GM18505 (cell line): ENCODE measurements at regions not wholly inside any gene's neighbourhood (a gene's known extent, or its start where the extent isn't known, plus 50 kb on each side); places are given as distances from the start of the nearest gene placed in this dataset.

Source experiments
- ATAC-seq: cut with Tn5 transposase; IDR thresholded peaks from one replicate; pipeline ENCODE4 v1.9.1; 2021; ENCODE audit not compliant: unreplicated experiment
- POLR2A ChIP-seq: IDR thresholded peaks from 4 replicates; pipeline ENCODE4 v1.6.1; 2011; ENCODE audit warnings: borderline replicate concordance; ENCODE audit not compliant: insufficient read depth, insufficient read length; ENCODE audit errors: extremely low read depth

DNA sequence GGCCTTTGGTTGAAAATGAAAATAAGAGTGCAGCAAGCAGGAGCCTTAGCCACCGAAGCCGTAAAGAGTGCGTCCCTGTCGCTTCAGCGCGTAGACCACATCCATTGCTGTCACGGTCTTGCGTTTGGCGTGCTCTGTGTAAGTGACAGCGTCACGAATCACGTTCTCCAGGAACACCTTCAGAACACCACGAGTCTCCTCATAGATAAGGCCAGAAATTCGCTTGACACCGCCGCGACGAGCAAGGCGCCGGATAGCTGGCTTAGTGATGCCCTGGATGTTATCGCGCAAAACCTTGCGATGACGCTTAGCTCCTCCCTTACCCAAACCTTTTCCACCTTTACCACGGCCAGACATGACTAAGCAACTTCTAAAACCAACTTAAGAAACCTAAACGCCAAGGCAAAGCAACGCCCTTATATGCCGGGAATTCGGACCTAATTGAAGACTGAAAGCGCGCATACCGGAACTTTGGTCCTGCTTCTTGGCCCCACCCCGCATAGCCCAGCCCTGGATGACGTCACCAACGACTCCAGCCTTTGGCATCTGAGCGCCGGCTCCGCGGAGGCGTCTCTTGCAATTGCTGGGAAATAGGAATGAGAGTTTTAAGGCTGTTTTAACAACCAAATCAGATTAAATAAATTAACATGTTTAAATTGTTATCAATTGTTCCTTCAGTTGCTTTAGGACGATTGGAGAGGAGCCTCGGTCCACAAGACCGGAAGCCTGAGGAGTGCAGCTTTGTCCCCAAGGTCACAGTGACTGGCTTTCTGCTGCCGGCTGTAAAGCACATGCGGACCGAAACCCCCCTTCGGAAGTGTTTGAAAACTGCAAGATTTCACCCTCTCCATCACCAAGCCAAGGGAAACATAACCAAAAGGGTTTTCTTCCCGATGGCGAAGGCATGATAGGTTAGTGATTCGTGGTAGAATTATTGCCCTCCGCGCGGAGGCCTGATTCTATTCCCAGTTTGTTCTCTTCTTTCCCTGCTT, 79.6 kb upstream of the BTN3A2 start:
- peak; percentile 99 for TF ChIP-seq POLR2A
- ATAC-seq: peak; percentile 70

DNA sequence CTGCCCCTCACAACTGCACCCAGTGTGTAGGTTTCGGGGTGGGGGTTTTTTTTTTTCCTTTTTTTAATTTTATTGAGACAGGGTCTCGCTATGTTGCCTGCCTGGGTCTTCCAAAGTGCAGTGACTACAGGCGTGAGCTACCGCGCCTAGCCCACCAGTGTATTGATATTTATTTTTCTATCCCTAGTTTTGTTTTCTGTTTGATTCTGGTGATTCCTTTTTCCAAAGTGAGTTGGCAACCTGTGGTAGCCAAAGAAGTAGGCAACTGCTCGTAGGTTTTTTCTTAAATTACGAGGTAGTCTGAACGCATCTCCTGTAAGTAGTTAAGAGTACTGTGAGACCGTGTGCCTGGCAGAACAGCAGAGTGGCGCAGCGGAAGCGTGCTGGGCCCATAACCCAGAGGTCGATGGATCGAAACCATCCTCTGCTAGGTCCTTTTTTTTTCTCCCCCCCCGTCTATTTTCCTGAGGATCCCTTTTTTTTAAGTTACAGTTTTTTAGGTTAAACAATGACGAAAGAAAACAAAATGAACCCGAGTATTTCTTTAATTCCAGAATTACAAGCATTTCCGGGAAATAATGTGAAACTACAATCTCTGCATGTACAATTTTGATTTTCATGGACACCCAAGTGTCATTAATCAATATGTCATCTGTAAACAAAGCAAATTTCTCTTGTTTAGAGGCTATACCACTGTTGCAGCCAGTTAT, 78.7 kb upstream of the BTN3A2 start:
- no peak for TF ChIP-seq POLR2A
- ATAC-seq: peak; percentile 30

DNA sequence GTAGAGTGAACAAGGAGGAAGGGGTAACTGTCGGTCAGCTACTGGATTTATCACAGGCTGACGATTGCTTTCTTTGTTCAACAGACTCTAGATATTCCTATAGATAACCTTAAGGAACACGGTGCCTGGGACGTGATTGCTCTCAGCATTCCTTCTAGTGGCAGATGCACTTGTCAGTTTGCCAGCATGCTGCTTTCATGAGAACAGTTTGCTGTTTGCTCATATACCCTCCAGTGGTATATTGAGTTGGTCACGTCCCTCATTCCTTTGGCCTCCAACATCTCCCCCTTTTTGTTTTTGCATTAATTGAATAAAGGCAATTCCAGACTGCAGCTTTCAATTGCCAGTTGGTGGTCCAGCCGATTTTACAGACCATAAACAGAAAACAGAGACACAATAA, 76.8 kb upstream of the BTN3A2 start:
- TF ChIP-seq POLR2A: no peak
- no peak for ATAC-seq

DNA sequence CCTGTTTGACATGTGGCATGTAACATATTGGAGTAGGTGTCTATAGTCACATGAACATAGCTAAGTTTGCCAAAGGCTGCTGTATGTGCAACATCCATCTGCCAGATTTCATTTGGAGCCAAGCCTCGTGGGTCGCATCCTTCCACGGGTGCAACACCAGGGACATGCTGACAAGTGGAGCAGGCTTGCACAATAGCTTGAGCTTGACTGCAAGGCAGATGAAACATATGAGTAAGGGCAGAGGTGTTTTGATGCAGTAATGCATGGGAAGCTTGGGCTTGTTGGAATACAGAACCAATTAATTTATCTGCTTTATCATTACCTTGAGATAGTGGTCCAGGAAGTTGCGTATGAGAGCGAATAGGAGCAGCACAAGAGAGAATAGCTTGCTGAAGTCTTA, 74.1 kb upstream of the BTN3A2 start:
- ATAC-seq: no peak
- TF ChIP-seq POLR2A: no peak

DNA sequence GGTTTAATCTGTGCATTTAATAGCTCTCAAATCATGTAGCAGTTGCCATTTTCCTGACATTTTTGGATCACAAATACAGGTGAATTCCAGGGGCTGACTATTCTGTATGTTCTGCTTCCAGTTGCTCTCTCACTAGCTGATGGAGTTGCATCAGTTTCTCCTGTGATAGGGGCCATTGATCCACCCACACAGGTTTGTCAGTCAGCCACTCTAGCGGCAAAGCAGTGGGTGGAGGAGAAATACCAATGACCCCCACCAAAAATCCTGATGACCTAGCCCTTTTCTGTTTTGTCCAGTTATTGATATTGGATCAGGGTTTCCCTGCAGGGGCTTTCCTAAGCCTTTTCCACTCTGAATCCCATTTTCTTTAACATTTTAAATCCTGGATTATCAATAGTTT, 72.3 kb upstream of the BTN3A2 start:
- ATAC-seq: no peak
- TF ChIP-seq POLR2A: no peak

DNA sequence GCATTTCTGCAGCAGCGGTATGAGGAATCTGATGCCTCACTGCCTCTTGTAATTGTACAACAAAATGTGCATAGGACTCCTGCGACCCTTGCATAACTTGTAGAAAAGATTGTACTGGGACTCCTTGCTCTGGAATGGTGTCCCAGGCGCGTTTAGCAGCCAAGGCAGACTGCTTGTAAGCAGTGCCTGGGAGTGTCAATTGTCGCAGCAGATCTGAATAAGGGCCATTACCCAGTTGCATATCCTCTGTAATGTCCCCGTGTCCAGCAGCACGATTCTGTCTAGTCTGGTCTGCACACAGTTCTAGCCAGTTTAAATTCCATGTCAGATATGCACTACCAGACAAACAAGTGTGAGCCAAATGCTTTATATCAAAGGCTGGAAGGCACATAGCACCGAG, 70.7 kb upstream of the BTN3A2 start:
- no peak for TF ChIP-seq POLR2A
- ATAC-seq: no peak

DNA sequence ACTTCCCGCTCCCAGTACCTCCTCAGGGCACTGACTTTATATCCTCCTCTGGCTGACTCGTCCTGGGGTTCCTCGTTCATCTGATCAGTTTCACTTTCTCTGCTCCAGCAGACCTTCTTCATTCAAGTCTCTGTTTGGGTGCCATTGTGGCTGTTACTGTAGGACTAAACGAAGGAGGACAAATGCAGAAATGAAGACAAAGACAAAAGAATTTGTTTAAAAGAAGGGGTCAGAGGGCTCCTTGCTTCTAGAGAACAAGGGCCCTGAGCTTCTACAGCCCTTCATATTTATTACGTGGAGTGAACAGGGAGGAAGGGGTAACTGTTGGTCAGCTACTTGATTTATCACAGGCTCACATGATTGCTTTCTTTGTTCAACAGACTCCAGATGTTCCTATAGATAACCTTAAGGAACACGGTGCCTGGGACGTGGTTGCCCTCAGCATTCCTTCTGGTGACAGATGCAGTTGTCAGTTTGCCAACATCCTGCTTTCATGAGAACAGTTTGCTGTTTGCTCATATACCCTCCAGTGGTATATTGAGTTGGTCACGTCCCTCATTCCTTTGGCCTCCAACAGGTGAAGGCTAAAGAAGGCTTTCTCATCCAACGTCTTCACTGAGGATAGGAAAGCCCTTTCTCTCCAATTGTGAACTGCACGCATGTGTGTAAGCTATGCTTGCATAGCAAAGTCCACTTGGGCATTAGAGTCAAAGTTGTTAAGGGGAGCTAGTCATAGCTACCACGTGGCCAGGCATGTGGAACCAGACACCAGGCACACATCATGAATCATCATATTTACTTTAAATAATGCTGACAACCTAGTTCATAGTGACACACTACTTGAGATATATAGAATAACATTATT, 69.1 kb upstream of the BTN3A2 start:
- no peak for TF ChIP-seq POLR2A
- ATAC-seq: no peak

DNA sequence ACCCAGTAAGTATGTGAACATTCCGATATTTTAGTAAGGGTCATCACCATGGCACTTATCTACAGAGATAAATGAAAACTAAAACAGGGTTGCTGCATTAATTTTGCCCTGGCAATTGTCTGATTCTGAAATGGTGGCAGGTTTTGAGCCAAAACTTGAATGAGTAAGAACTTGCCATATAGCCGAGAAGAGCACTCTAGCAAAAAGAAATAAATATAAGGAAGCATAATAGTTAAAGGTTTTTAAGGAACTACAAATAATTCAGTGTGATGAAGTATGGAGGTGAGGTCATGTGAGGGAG, 68.5 kb upstream of the BTN3A2 start:
- TF ChIP-seq POLR2A: no peak
- no peak for ATAC-seq

DNA sequence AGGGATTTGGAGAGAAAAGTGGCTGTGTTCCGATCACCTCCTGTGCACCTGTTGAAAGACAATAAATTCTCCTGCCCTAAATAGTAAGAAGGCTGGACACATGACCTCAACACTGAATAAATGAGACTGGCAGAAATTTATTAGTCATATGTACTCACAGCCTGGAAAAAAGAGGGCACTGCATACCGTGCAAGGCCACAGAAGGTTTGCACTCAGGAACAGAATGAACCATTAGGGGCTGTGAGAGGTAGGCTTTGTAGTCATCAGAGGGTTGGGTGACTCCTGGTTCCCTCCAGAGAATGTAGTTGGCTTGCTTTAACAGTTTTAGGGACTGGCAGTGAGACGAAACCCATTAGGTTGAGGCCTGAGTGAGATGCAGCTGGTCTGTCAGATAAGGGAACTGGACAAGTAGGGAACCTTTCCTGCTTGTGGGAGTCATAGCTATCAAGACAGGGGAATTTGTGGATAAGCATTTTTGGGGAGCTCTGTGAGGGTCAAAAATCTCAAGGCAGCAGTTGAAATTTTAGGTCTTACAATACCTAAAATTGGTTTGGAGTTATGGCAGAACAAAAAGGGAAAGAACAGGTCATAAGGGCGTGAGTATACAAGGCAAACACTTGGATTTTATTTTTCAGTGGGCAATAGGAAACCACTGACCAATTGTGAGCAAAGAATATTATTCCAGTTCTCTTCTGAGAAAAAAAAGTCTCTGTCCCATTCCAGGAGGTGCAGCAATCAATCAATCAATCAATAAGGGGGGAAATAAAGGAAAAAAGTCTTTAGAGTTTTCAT, 67.9 kb upstream of the BTN3A2 start:
- no peak for ATAC-seq
- no peak for TF ChIP-seq POLR2A

DNA sequence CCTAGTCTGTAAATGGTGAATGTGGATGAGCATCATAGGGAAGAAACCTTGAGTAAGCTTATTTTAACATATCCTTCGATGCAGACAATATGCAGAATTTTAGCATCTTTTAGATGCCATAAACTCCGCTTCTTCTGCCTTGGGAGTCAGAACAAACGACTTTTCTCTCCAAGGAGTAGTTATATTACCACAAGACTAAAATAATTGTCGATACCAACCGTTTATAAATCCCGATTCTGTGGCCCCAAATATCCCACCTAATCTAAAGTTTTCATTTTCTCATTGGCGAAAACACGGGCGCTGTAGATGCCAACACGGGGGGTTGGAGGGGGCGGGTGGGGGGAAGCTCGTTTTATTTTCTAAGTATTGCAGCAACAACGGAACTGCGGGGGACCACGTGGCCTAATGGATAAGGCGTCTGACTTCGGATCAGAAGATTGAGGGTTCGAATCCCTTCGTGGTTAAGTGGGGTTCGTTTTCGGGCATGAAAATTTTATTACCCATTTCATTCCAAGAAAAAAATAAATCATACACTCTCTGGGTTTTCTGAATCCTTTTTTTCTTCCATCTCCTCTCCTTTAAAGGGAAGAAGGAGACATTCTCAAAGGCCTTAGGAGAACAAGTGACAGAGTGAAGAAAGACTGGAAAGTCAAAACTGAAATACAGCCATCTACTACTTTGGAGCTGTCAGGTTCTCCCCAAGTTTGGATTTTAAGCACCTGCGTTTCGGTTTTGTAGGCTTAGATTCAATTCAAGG, 65.5 kb upstream of the BTN3A2 start:
- no peak for ATAC-seq
- TF ChIP-seq POLR2A: no peak

DNA sequence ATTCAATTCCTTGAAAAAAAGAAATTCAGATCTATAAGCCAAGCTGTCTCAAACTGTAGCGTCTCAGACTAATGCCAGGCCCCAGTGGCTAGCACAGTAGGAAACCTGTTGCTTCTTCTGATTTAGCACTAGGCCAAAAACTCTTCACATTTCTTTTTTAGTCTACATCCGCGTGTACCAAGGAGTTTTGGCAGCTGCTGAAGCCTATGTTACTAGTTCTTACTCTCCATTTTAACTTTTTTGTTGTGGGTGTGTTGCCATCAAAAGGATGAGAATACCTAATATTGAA, 65.0 kb upstream of the BTN3A2 start:
- ATAC-seq: no peak
- TF ChIP-seq POLR2A: no peak

DNA sequence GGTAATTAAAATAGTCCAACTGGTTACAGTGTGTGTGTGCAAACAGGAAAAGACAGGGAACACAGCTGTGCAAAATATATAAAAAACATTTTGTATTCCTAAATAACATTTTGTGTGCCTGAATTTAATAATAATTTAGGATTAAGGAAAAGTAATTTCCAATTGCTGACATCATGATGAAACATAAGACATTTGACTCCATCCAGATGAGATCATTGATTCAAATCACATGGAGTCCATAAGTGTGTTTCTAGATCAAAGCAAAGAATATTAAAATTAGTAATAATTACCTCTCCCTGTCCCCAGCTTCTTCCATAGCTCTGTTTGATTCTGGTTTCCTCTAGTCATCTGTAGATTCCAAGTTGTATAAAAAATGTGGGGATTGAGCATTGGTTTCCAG, 64.6 kb upstream of the BTN3A2 start:
- ATAC-seq: no peak
- no peak for TF ChIP-seq POLR2A
